Left cardiac atrium (tissue), 4 donors: ENCODE measurements at regions not wholly inside any gene's neighbourhood (a gene's known extent, or its start where the extent isn't known, plus 50 kb on each side); places are given as distances from the start of the nearest gene placed in this dataset.

Source experiments
- ATAC-seq, 2 donors: fragments of 200-7000 bp; cut with Tn5 transposase; one replicate each; pipeline ENCODE4 v1.9.1; 2020; ENCODE audit warnings: mild to moderate bottlenecking in 2 of 2, moderate library complexity in 2 of 2
- DNase-seq: peaks from one replicate; pipeline ENCODE4 v3.0.0-alpha.2; 2020
- intact Hi-C, 2 donors: fragments of 100-400 bp; cut with DNase I; formaldehyde crosslinking; loops; one replicate each; pipeline versions ENCODE4 v1.14.1 to v1.15.1; 2022 to 2023
- donor health status: DM: no; HTN: yes; CAD: no.
- donor health status: DM: no; HTN: yes; CAD: no; lungs with severe emphysema.
- donor health status: DM: yes; HTN: yes; CAD: no.
- donor health status: Dilated cardiomyopathy.

DNA sequence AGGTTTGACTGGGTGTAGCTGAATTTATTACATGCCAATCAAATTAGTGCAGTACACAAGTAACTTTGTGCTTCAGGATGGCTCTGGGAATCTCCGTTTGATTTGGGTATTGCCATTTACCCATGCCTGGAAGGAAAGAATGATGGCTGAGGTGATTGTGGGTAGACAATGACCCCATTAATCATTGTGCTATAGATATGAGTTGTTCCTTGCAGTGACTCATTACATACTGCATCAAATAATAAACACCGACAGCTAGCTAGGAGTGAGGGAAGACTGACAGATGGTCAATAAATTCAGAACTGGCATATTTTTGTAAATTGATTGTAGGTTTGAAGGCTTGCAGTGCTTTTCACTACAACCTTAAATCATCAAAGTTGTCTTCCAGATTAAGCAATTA, 1069.5 kb downstream of the DIAPH3 start:
- no peak for DNase-seq
- intact Hi-C loops: no loop called here
- no peak for ATAC-seq

DNA sequence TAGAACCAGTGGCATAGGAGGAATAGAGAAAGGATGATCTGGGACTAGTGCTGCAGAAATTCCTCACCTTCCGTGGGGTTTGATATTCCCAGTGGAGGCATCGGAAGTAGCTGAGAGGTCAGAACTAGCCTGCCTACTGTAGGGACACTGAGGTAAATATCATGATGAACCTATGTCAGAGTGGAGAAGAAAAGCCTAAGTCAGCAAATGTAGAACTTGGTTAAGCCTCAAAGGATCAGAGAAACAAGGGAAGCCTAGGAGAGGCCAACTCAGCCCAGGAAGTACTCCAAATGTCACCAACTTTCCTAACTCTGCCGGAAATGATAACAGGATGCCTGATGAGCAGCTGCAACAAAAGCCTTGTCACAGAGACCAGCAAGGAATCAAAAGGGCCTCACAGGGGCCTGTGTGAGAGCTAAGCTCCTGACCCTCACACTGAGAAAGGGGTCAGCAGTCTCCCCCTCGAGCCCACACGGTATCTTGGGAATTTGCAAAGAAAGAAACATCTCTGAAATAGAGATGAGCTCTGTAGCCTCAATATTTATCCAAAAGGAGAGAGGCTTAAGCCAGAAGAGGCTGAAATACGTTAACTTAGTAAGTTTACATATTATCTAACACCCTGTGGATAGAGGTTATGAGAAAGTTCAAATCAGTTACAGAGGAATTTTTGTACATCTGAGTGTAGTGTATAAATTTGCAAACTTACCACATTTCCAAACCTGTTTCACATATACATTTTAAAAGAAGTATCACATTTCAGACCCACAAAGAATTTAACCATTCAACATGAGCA, 1064.3 kb downstream of the DIAPH3 start:
- no peak for ATAC-seq
- DNase-seq: no peak
- intact Hi-C loops: no loop called here

DNA sequence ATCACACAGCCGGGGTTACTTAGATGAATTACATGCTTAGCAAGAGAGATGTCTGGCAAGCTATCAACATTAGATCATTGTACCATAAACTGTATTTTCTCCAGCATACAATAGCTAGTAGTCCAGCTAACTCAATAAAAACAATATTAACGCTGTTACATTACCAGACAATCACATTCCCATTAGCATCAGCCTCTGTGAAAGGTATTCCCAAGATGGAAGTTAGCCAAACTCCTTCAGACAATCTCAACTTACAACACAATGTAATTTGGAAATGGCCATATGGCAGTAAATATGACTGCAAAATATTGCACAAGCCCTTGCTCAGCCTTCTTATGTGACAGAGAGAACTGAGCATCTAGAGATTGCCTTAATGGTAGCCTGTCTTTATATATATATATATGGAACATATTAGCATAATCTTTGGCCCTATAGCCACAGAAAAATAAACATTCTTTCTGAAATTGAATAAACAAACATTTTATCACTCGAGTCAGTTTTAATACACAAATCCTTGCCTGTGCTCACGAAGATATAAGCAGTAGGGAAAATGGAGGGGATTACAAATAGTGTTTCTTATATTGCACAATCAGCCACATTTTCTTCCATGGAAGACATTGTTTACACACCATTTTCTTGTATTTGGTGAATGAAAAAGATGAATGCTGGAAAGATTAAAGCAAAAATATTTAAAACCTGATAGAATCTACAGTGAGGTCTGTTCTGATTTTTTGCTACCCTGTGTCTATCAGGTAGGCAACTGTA, 1060.5 kb downstream of the DIAPH3 start:
- intact Hi-C loops: no loop called here
- ATAC-seq (no peak), DNase-seq (no peak)

DNA sequence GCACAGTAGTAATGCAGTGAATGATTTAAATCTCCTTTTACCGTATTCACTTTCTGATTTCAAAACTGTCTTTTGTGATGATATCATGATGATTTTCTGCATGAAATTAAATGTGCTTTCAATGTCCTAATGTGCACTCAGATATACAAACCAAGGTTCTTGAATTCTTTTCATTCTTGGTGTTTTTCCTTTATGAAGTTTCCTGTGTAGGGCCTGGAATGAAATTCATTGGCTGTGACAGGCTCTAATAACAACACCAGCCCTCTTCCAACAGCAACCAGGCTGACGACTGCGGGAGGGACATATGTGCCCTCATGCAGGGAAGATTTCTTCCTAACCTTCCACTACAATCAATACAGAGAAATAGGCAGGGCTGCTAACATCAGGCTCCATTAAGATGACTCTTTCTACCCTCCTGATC, 1052.0 kb downstream of the DIAPH3 start:
- ATAC-seq: peak in 1 of 2 donors; percentile 34
- DNase-seq: no peak
- intact Hi-C loops: no loop called here

DNA sequence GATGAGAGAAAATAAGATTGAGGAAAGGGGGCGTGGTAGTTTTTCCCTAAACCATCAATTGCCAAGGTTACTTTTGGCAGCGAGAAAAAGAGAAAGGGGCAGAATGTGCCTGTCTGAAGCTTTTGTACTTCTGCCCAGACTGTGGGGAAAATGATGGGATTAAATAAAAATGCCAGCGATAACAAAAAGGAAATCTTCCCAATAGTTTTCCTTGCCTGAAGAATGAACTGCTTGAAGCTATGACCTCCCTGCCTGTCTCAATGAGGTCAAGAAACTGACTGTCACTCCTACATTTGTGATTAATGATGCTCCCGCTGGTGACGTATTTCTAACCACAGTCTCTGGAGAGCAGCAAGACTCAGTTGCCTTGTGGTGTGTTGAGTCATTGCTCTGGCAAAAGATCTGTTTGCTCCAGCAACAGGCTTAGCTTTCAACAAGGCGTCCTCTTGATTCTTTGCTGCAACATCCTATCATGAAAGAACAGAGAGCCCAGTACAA, 1051.5 kb downstream of the DIAPH3 start:
- intact Hi-C loops: no loop called here
- peak; percentile 25 for DNase-seq
- ATAC-seq: peak; percentile 19 to 98

DNA sequence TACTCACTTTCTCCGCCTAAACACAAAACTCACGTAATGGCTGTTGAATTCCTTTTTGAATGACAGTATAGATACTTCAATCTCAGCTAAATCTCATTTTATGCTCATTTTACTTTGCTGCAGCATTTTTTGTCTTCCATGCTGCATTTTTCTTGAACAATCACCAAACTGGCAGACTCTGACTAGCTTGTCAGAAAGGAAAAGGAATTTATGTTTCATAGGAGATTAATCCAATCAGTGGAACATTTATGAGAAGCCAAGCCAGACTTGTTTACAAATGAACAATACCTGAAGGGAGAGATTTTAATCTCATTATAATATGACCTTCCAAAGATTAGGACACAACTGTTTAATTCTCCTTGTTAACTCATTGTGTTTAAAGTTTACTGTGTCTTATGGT, 1044.3 kb downstream of the DIAPH3 start:
- DNase-seq (no peak), ATAC-seq (no peak)
- intact Hi-C loops: no loop called here

DNA sequence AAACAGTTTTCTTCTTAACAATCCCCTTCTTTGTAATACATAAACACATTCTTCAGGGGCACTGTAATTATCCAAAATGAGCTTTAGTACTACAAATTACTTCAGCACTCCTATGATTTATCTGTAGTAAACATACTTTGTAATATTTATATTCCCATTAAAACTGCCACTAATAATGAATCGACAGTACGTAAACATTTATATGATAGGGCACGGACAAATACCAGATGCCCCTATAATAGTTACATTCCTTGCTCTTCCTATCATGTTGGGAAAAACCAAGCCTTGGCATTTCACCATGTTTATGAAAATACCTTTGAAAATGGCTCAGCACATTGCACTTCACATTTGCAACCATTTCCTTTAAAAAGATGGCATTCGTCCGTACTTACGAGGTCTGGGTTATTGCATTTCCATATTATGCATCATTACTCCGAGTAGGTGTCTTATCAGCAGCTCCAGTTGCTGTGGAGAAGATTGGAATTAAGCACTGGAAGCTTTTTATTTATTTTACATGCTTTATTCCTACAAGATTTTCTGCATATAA, 1043.4 kb downstream of the DIAPH3 start:
- DNase-seq (no peak), ATAC-seq (no peak)
- intact Hi-C loops: no loop called here

DNA sequence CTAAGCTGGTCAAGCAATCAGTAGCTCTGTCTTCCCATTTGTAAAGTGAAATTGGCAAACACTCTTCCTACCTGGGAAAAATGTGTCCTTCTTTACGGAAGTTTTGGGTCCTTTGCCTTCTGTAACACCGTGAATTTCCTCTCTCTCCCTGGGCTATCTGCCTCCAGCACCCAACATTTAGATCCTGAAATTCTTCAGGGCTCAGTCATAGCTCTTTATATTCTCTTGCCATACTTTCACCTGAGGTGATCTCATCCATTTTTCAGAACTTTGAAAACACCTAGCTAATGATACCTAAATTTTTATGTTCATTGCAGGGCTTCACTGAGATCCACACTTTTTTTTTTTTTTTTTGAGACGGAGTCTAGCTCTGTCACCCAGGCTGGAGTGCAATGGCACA, 1042.2 kb downstream of the DIAPH3 start:
- intact Hi-C loops: no loop called here
- no peak for DNase-seq
- ATAC-seq: no peak

DNA sequence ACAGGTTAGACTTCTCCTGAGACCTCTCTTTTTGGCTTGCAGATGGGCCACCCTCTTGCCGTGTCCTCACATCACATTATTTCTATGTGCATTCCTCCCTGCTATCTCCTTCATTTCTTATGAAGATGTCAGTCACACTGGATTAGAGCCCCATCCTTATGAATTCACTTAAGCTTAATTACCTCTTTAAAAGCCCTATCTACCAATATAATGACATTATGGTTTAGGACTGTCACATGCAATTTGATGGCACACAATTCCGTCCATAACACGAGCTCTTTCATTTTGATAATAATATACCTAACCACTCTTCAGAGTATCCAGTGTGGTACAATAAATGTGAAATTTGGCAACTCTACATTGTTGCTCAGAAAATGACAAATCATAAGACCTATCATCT, 1037.3 kb downstream of the DIAPH3 start:
- intact Hi-C loops: no loop called here
- no peak for ATAC-seq
- DNase-seq: no peak

DNA sequence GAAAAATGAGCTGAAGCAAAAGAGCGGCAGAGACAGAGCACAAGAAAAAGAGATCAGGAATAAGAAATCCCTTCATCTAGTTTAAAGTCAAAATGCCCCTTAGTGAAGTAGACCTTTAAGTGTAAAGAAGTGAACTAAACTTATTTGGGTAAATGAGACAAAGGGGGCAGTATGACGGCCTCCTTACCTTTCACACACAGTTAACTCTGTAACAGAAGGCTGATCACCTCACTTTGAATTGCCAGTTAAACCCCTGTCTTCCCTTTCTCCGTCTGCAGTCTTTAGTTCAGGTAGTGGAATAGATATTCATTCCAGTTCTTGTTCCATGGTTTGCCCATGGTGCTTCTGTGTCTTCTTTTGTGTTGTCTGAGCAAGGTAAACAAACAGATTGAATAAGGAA, 1029.8 kb downstream of the DIAPH3 start:
- intact Hi-C loops: no loop called here
- DNase-seq (no peak), ATAC-seq (no peak)

DNA sequence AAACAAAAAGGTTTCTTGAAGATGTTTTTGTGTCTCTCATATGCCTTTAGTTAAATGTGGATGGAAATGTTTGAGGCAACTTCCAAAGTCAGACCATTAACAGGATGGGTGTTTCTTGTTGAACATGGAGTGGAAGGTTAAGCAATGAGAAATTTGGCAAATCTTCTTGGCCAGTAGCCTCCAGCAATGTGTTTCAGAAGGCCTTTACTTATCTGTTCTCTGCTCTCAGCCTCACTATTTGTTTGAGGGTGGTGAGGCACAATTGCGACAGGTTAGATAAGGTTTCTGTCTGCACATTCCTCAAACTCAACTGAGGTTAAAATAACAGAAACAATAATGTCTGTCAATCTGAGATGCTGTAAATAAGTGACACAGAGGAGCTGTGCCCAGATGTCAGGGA, 1019.0 kb downstream of the DIAPH3 start:
- DNase-seq (no peak), ATAC-seq (peak in 1 of 2 donors; percentile 73)
- intact Hi-C loops: no loop called here

DNA sequence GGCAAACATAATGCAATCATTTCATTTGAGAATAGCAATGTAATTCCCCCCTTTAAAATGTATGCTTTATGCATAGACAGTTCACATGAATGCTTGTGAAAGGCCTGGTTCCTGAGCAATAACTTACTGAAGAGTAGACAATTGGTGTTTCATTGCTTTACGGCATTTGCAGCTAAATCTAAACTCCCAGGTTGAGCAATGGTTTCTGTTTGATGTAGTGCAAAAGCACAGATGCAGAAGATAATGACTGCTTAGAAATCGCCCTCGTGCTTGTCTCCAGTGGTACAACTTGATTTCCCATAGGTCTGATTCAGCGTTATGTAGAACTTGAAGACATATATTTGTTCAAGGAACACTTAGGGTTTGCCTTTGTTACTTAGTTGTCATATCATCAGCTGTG, 1018.3 kb downstream of the DIAPH3 start:
- intact Hi-C loops: no loop called here
- DNase-seq (no peak), ATAC-seq (no peak)

DNA sequence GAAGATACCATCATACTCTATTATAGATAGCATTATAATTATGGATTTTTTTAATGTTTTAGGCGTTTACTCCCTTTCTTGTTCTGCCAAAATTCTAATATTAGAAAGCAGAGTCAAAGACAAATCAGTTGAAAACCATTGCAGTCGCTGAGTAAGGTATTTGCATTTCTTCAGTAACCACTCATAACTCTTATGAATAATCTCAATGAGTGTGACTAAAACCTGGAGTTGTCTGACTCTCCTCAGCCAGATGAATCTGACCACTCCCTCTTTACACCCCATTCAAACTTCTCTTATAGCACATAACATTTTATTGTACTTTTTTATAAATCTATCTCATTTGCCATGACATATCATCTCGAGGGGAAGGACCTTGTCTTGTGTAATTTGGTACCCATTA, 1006.5 kb downstream of the DIAPH3 start:
- intact Hi-C loops: no loop called here

DNA sequence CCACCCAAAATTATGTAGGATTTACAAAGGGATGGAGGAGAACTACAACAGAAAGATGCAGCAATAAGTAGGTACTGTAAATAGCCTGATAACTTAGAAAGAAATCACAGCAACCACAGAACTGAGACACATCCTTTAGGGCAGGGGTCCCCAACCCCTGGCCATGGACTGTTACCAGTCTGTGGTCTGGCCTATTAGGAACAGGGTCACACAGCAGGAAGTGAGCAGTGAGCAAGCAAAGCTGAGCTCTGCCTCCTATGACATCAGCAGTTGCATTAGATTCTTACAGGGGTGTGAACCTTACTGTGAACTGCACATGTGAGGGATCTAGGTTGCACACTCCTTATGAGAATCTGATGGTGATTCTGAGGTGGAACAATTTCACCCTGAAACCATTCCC, 997.6 kb downstream of the DIAPH3 start:
- ATAC-seq: no peak
- intact Hi-C loops: no loop called here
- DNase-seq: no peak

More for the DNA sequence above, 1006.5 kb downstream of the DIAPH3 start:
- no peak for DNase-seq
- ATAC-seq: no peak

DNA sequence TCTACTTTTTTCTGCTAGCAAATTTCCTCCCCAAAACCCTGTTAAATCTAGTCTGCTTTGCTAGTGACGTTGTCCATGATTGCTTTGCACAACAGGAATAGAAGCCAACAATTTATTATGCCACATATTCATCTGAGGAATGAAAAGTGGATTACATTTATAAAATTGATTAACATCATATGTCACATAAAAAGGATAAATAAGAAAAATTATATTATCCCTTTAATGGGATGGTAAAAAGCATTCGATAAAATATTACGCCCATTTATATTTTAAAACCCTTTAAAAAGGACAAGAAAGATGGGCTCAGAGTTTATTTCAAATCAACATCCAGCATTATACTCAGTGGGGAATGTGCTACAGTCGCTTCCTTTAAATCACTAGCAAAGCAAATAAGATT, 991.7 kb downstream of the DIAPH3 start:
- intact Hi-C loops: no loop called here
- no peak for ATAC-seq
- no peak for DNase-seq

DNA sequence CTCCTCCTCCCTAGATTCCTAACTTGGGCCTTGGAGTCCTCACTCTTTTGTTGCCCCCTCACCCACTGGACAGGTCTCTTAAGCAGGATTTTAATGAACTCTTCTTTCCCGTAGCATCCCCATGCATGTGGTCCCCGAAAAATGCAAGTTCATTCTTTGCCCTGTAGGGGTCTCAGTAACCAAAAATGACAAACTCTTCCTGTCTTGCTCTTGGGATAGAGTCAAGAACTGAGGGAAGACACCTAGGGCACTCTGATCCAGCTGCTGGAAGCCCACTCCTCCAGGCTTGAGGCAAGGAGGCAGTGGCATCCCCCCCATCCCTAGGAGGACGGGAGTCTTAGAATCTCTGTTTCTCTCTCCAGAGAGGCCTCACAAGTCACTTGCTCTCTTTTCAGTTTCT, 987.0 kb downstream of the DIAPH3 start:
- DNase-seq (no peak), ATAC-seq (no peak)
- intact Hi-C loops: no loop called here

DNA sequence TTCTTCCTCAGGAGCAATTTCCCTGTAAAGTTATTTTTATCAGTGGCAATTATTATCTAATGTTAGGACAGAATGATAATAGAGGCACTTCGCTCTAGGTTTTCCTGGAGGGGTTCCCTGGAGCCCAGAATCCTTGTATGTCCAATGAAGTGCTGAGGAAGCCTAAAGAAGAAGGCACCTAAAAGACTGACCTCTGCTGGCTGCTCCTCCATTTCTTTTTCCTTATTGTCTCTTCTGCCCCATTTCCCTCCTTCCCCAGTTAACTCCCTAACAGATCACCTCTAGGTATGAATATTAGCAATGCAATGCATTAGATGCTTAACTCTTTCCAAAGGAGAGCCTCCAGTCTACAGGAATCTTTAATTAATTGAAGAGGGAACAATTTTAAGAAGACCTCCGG, 985.4 kb downstream of the DIAPH3 start:
- ATAC-seq (no peak), DNase-seq (no peak)
- intact Hi-C loops: no loop called here

DNA sequence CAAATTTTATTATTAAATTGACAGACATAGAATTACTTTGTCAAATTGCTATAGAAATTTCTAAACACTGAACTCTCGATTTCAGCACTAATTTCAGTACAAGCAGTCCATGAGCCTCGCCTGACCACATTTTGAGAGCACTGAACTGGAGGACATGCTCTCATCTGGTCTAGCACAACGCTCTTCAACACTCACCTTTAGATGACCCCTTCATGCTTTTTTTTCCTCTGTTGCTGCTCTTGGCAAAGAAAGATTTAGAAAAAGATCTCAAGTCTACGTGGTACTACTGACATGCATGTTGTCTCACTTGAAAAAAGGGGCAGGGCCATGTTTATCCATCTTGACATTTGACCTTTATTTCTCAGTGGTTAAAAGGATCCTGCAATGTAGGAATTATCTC, 981.5 kb downstream of the DIAPH3 start:
- intact Hi-C loops: no loop called here
- DNase-seq: no peak
- ATAC-seq: no peak

DNA sequence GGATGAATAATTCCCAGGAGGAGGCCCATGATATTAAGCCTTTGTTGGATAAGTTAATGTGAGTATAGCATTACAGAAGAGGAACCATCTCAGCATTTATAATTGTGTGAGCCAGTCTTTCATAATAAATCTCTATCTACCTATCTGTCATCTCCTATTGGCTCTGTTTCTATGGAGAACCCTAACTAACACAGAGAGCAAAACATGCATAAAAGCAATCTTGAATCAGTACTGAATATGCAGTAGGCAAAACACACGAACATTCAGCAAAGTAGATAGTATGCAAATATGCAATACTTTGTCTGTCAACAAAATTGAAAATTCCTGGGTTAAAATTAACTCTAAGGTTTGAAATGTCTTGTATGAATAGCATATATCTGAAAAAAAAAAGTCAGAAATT, 966.3 kb downstream of the DIAPH3 start:
- ATAC-seq (no peak), DNase-seq (no peak)
- intact Hi-C loops: no loop called here

DNA sequence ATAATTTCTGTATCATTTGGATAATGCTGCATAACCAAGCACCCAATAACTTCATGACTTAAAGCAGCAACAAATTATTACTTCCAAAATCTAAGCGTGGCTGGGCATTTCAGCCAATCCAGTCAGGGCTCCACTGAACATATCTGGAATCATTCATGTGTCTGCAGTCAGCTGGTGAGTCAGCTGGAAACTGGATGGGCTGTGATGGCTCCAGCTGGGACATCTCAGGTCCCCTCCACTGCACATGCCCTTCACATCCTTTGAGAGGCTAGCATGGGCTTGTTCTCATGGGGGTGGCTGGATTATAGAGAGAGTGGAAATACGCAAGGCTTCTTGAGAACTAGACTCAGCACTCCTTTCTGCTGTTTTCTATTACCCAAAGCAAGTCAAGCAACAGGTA, 961.9 kb downstream of the DIAPH3 start:
- ATAC-seq: no peak

More for the DNA sequence above, 961.9 kb downstream of the DIAPH3 start:
- no peak for DNase-seq
- intact Hi-C loops: no loop called here
